Heart left ventricle (tissue), 16 donors: ENCODE measurements at regions not wholly inside any gene's neighbourhood (a gene's known extent, or its start where the extent isn't known, plus 50 kb on each side); places are given as distances from the start of the nearest gene placed in this dataset.

Experiments
- ATAC-seq, 4 donors: fragments of 200-7000 bp; cut with Tn5 transposase; one replicate each; pipeline ENCODE4 v1.9.1; 2020 to 2022; ENCODE audit warnings: moderate library complexity in 4 of 4, mild to moderate bottlenecking in 3 of 4, moderate number of reproducible peaks in 1 of 4
- DNase-seq, 5 donors: peaks; one replicate each; pipeline ENCODE4 v3.0.0-alpha.2; 2020
- H3K27ac ChIP-seq, 12 donors: fragments of 200-600 bp; sonication (generic) in 4 of 12; one replicate each; pipeline versions ENCODE4 v1.5.0 to v1.8.0; 2016 to 2022; ENCODE audit warnings: mild to moderate bottlenecking in 2 of 12
- H3K27me3 ChIP-seq, 9 donors: fragments of 200-600 bp; sonication (generic) in 2 of 9; one replicate each; pipeline versions ENCODE4 v1.5.1 to v1.8.0; 2016 to 2022; ENCODE audit warnings: mild to moderate bottlenecking in 3 of 9
- H3K36me3 ChIP-seq, 9 donors: fragments of 200-600 bp; sonication (generic) in 2 of 9; one replicate each; pipeline versions ENCODE4 v1.5.0 to v1.8.0; 2018 to 2022; ENCODE audit warnings: mild to moderate bottlenecking in 2 of 9
- H3K4me1 ChIP-seq, 12 donors: fragments of 200-600 bp; sonication (generic) in 4 of 12; one replicate each; pipeline versions ENCODE4 v1.5.0 to v1.8.0; 2016 to 2022; ENCODE audit warnings: mild to moderate bottlenecking in 3 of 12
- H3K4me3 ChIP-seq, 12 donors: fragments of 200-600 bp; sonication (generic) in 4 of 12; one replicate each; pipeline versions ENCODE4 v1.5.0 to v1.8.0; 2017 to 2022; ENCODE audit warnings: mild to moderate bottlenecking in 9 of 12, moderate library complexity in 4 of 12
- H3K9me3 ChIP-seq, 12 donors: fragments of 200-600 bp; sonication (generic) in 4 of 12; one replicate each; pipeline versions ENCODE4 v1.5.0 to v1.8.0; 2016 to 2022; ENCODE audit warnings: mild to moderate bottlenecking in 1 of 12
- CTCF ChIP-seq, 12 donors: fragments of 200-600 bp; sonication (generic) in 4 of 12; IDR thresholded peaks; one replicate each; pipeline versions ENCODE4 v1.5.0 to v1.8.0; 2018 to 2022; ENCODE audit warnings: antibody characterized with exemption in 12 of 12, mild to moderate bottlenecking in 5 of 12
- POLR2A ChIP-seq, 2 donors: fragments of 450-650 bp; IDR thresholded peaks; one replicate each; pipeline ENCODE4 v1.6.1; 2017; ENCODE audit warnings: antibody characterized with exemption in 2 of 2, mild to moderate bottlenecking in 2 of 2, moderate library complexity in 2 of 2
- WGBS, 4 donors: extraction: QIAGEN DNeasy Blood & Tissue Kit in 2 of 4; methylation state at CpG; one replicate each; pipeline versions ENCODE4 v1.1.5 to v1.1.7; 2013 to 2018; 5-methylcytosine and 5-hydroxymethylcytosine counted together
- intact Hi-C, 10 donors: fragments of 100-400 bp; cut with DNase I; formaldehyde crosslinking; loops; one replicate each; pipeline versions ENCODE4 v1.11.1 to v1.14.2; 2022
- donor health status: ischemic (EF 13 %, LVEDD 7.1; RV severe dilation, severe dysfunction).
- donor health status: healthy with polysubstance abuse.
- donor health status: DM: no; HTN: yes; CAD: no.
- donor health status: DM: no; HTN: no; CAD: no.
- donor health status: ischemic (EF 25% LVEDD 6.9; RV normal size, moderate dysfunction).
- donor health status: ischemic (EF 25% LVEDD 5.7; RV mildly dilated, moderate dysfunction).
- donor health status: healthy.
- donor health status: DM: yes; HTN: yes; CAD: no.
- donor health status: ischemic (EF 35%, LVEDD 5.7; RV mildly dilated, moderate dysfunction).
- donor health status: nonischemic (EF 11% LVEDD 7.7; RV severe dilation, severe dysfunction).
- donor health status: DM: yes; HTN: yes; CAD: no.
- donor health status: PGD.
- donor health status: ischemic (EF 29% LVEDD 5.4; RV normal size, mild dysfunction).
- donor health status: nonischemic (EF 23%, LVEDD 6.1; RV moderate dilation, normal function).

GRCh38 chrX:112945826-112946225 lies 105.2 kb upstream of the AMOT start:
- H3K4me3 ChIP-seq, result no peak overlapping the region
- WGBS, 4 donors, result 76 to 91% (median 85%) methylated on average over 6 of the region's 6 CpGs
- DNase-seq, result no peak
- no peaks in the 10 kb centered on the region for H3K36me3 ChIP-seq
- TF ChIP-seq POLR2A (IDR thresholded peaks at IDR 0.05) (no peak), CTCF (IDR thresholded peaks at IDR 0.05) (no peak)
- intact Hi-C loops, result no loop called here
- H3K4me1 ChIP-seq, result no peaks in the 10 kb centered on the region
- peaks cover 0 to 4% (median 0%) of the 10 kb centered on the region in 9 donors for H3K27me3 ChIP-seq
- H3K9me3 ChIP-seq, result no peaks in the 10 kb centered on the region
- H3K27ac ChIP-seq, result no peak overlapping the region
- ATAC-seq, result no peak

GRCh38 chrX:112941209-112941837 lies 100.7 kb upstream of the AMOT start:
- peak in 3 of 12 donors; percentile 16 to 33 (median 23) for TF ChIP-seq CTCF (IDR thresholded peaks at IDR 0.05)
- TF ChIP-seq POLR2A (IDR thresholded peaks at IDR 0.05), result no peak
- H3K36me3 ChIP-seq, result no peaks in the 10 kb centered on the region
- no peak for ATAC-seq
- 47 to 61% (median 51%) methylated on average over 6 of the region's 6 CpGs for WGBS, 4 donors
- no peaks in the 10 kb centered on the region for H3K4me1 ChIP-seq
- DNase-seq, result no peak
- H3K27me3 ChIP-seq, result peaks cover 0 to 11% (median 0%) of the 10 kb centered on the region in 9 donors
- H3K9me3 ChIP-seq, result no peaks in the 10 kb centered on the region
- H3K4me3 ChIP-seq, result peak overlapping the region in 6 of 12 donors; percentile 5 to 35 (median 17)
- H3K27ac ChIP-seq, result no peak overlapping the region
- intact Hi-C loops, result no loop called here

- Histone ChIP-seq H3K36me3 (no peaks in the 10 kb centered on the region), H3K4me3 (no peak overlapping the region), H3K27me3 (peaks cover 0 to 19% (median 0%) of the 10 kb centered on the region in 9 donors), H3K27ac (no peak overlapping the region), H3K4me1 (no peaks in the 10 kb centered on the region), H3K9me3 (no peaks in the 10 kb centered on the region)
- DNase-seq, result no peak
- ATAC-seq, result no peak
- WGBS, 4 donors, result 31 to 62% (median 55%) methylated on average over 1 of the region's 1 CpG
- intact Hi-C loops, result no loop called here
- no peak for TF ChIP-seq CTCF (IDR thresholded peaks at IDR 0.05)
- no peak for TF ChIP-seq POLR2A (IDR thresholded peaks at IDR 0.05)
These were observed 94.4 kb upstream of the AMOT start for GRCh38 chrX:112935029-112935428.

GRCh38 chrX:112931900-112932299 lies 91.3 kb upstream of the AMOT start:
- no peak for TF ChIP-seq CTCF (IDR thresholded peaks at IDR 0.05)
- TF ChIP-seq POLR2A (IDR thresholded peaks at IDR 0.05), result no peak
- intact Hi-C loops, result no loop called here
- Histone ChIP-seq H3K36me3 (no peaks in the 10 kb centered on the region), H3K27ac (no peak overlapping the region), H3K4me1 (no peaks in the 10 kb centered on the region), H3K4me3 (no peak overlapping the region), H3K9me3 (no peaks in the 10 kb centered on the region), H3K27me3 (peaks cover 0 to 12% (median 0%) of the 10 kb centered on the region in 9 donors)
- DNase-seq (no peak), ATAC-seq (no peak)
- 63 to 83% (median 68%) methylated on average over 3 of the region's 3 CpGs for WGBS, 4 donors
